GM21423 (cell line): ENCODE measurements at regions not wholly inside any gene's neighbourhood (a gene's known extent, or its start where the extent isn't known, plus 50 kb on each side); places are given as distances from the start of the nearest gene placed in this dataset.

Experiments used
- ATAC-seq: cut with Tn5 transposase; IDR thresholded peaks from one replicate; pipeline ENCODE4 v1.9.1; 2021; ENCODE audit warnings: mild to moderate bottlenecking, moderate library complexity; ENCODE audit not compliant: unreplicated experiment

- ATAC-seq, result no peak
Measured at GRCh38 chr5:125263356-125263755, 516.9 kb upstream of the ZNF608 start.

GRCh38 chr5:125266106-125266505 lies 519.7 kb upstream of the ZNF608 start:
- no peak for ATAC-seq

- ATAC-seq, result no peak
Measured at GRCh38 chr5:125267636-125268248, 521.3 kb upstream of the ZNF608 start.

- no peak for ATAC-seq
Measured at GRCh38 chr5:125269926-125270325, 523.5 kb upstream of the ZNF608 start.

- ATAC-seq, result no peak
Measured at GRCh38 chr5:125272357-125272756, 525.9 kb upstream of the ZNF608 start.

- no peak for ATAC-seq
Measured at GRCh38 chr5:125274211-125274610, 527.8 kb upstream of the ZNF608 start.

GRCh38 chr5:125274938-125275724 lies 528.7 kb upstream of the ZNF608 start:
- no peak for ATAC-seq

DNA sequence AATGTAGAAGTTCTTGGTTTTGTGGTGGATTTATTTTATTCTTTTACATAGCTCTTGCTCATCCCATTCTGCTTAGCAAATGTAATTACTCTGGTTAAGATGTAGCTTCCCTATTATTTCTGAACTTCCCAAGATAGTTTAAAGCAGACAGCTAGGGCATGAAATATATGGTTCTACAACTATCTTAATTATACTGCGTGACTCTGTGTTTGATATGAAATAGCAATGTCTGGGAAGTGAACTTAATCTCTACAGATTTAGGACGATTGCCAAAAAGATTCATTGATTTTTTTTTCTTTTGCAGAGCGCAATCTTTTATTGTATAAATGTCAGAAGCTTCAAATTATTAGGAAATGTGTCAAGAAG lies 529.3 kb upstream of the ZNF608 start:
- no peak for ATAC-seq

DNA sequence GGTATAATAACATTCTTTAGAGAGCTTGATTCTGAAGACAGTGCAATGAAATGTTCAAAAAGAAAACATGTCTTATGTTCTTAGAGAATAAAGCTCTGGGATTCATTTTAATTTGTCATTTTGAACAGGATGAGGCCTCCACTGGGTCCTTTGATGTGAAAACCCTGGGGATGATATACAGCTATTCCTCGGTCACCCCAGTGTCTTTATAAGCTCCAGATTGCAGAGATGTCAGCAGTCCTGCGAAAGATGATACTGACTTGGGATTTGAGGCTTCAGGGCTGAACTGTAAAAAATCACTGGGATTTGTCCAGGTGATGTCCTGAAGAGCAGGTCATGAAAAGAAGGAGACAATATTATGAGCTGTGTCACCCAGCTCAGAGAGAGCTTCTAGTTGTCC lies 529.7 kb upstream of the ZNF608 start:
- no peak for ATAC-seq

- no peak for ATAC-seq
Measured at GRCh38 chr5:125277494-125278154, 531.2 kb upstream of the ZNF608 start.

DNA sequence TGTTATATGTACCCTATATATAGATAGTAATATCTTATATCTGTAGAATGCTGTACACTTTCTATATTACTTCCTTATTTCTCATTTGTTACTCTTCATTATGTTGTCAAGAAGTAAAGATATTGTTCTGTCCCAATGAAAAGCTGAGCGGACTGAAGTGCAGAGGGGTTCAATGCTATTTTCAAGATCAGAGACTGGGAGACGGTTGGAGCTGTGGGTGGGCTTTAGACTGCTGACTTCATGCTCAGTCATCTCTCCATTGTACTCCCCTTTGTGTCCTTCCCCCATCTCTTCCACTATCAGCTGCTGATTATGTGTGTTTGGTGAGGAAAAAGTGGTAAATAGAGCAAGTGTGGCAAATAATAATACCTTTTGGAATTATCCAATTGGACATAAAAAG lies 532.3 kb upstream of the ZNF608 start:
- no peak for ATAC-seq

DNA sequence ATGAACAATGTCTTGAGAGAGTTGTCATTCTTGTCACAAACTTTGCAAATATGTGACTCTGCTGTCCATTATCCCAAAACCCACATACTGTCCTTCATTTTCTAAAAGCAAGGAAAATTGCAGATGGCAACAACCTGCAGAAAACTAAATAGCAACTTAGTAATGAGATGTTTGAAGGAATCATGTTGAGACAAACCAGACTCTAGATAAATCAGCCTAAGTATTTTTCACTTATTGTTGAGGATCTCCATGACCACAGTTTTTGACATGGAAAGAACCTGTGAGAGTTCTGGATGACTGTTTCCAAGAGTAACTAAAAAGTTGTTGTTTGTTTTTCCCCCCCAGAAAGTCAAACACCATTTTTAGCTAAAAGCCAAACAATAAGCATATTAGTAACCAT lies 535.2 kb upstream of the ZNF608 start:
- no peak for ATAC-seq

DNA sequence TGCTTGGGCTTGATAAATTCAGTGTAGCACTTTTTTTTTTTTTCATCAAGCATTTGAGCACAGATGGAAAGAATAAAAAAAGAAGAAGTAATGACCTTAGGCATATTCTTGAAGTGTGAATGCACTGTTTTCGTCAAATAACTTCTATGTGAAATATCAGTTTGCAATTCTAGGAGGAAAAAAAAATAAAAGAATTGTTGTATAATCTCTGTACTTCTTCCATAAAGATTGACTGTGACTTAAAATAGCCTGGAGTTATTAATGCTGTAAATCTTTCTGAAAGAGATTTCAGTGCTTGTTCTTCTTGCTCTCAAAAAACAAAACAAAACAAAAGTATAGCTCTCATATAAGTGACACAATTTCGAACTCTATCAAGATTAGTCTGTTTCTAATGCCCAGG lies 536.9 kb upstream of the ZNF608 start:
- ATAC-seq, result no peak

DNA sequence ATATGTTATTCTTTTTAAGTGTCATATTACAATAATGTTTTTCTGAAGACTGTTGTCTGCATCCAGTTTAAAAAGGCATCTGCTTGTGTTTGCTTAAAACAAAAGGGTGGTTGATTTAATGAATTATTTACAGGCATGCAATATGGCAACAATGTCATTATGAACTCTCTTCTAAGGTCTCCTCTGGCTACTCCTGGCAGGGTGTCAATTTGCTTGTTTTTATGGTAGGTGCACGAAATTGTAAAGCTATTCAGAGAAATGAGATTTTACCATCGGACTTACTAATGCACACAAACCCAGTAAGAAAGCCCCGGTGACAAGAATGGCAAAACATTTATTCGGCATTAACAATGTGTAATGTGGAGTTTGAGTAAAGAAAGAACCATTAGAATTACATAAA lies 539.8 kb upstream of the ZNF608 start:
- ATAC-seq, result no peak

DNA sequence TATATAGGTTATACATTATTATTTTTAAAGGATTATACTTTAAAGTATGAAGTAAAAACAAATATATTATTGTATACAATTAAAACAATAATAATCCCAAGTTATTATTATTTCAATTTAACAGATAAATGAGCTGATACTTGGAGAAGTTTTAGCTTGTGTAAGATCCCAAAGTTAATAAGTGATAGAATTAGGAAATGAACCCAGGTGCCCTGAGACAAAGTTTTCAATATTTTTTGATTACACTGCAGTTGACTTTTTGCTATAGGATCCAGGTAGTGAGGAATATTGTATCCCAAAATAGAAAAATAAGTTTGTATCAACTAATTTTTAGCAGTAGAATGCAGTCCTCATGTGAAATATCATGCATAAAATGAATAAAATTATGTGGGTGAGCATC lies 543.2 kb upstream of the ZNF608 start:
- ATAC-seq, result no peak

DNA sequence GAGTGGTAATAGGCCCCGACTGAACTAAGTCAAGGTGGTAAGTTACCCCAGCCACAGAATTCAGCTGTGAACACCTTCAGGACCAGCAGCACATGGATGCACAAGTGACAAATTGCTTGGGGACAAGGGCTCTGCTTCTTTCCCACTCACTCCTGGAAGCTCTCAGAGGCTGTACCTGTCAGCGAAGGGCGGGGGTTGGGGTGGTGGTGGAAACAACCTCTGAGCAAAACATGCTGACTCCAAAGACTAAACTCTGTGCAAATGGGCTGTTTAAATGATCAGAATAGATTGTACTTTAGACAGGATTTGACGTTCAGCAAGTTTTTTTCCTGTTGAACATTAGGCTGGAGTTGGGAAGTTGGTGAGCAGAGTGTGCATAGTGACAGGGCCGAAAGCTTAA lies 544.5 kb upstream of the ZNF608 start:
- ATAC-seq, result no peak

- ATAC-seq, result no peak
Measured at GRCh38 chr5:125291447-125291846, 545.0 kb upstream of the ZNF608 start.

- no peak for ATAC-seq
Measured at GRCh38 chr5:125293223-125293622, 546.8 kb upstream of the ZNF608 start.

- no peak for ATAC-seq
Measured at GRCh38 chr5:125293726-125294125, 547.3 kb upstream of the ZNF608 start.

DNA sequence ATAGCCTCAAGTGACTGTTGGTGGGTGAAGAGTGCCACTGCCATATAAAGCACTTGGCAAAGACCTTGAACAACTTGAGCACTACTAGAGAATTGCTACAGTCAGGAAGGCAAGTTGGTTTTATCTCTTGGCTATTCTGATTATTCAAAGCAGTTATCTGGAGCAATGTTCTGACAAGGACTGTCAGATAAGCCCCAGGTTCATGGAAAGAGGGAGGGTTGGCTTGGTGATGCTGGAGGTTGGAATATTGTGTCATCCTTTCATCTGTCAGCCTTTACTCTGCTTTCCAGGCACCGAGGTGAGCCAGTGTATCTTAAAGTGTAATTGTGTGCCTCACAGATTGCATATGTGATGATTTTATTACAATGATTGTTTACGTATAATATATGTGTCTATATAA lies 548.4 kb upstream of the ZNF608 start:
- ATAC-seq, result no peak

DNA sequence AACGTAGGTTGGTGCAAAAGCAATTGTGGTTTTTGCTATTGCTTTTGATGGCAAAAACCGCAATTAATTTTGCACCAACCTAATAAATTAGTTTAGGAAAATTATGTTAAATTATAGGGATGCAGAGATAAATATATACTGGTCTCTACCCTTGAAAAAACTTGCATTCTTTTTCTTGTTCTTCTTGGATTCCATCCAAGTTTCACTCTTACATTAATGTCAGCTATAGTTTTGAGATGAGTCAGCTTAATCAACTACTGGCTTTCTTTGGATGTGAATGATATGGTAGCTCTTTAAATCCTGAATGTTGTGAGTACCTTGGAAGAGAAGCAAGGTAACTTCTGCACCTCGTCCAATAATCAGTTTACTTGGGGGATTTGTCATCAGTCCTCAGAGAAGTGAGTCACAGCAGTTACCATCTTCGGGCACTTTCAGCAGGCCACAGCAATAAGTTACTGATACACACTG lies 549.0 kb upstream of the ZNF608 start:
- ATAC-seq, result no peak

- no peak for ATAC-seq
Measured at GRCh38 chr5:125298258-125298657, 551.8 kb upstream of the ZNF608 start.
